Subcutaneous abdominal adipose tissue (tissue), 5 donors: ENCODE measurements at regions not wholly inside any gene's neighbourhood (a gene's known extent, or its start where the extent isn't known, plus 50 kb on each side); places are given as distances from the start of the nearest gene placed in this dataset.

ENCODE experiments used
- H3K27ac ChIP-seq: one replicate; pipeline ENCODE4 v1.7.0; 2013; ENCODE audit warnings: low read depth, mild to moderate bottlenecking, inconsistent platforms, low read length, moderate library complexity
- H3K27me3 ChIP-seq, 5 donors: one replicate each; pipeline ENCODE4 v1.7.0; 2013; ENCODE audit warnings: low read length in 5 of 5, inconsistent platforms in 1 of 5; ENCODE audit not compliant: control insufficient read depth in 5 of 5, insufficient read depth in 4 of 5
- H3K36me3 ChIP-seq, 5 donors: one replicate each; pipeline ENCODE4 v1.7.0; 2013; ENCODE audit warnings: low read length in 5 of 5; ENCODE audit not compliant: control insufficient read depth in 5 of 5, insufficient read depth in 5 of 5
- H3K4me1 ChIP-seq, 5 donors: one replicate each; pipeline ENCODE4 v1.7.0; 2013; ENCODE audit warnings: low read length in 5 of 5, mild to moderate bottlenecking in 3 of 5, moderate library complexity in 1 of 5; ENCODE audit not compliant: control insufficient read depth in 5 of 5, insufficient read depth in 5 of 5
- H3K4me3 ChIP-seq, 5 donors: one replicate each; pipeline ENCODE4 v1.7.0; 2013; ENCODE audit warnings: low read length in 5 of 5, low read depth in 1 of 5
- H3K9ac ChIP-seq, 5 donors: one replicate each; pipeline ENCODE4 v1.7.0; 2013; ENCODE audit warnings: low read length in 5 of 5, mild to moderate bottlenecking in 4 of 5, moderate library complexity in 3 of 5
- H3K9me3 ChIP-seq, 5 donors: one replicate each; pipeline ENCODE4 v1.7.0; 2013; ENCODE audit warnings: low read length in 5 of 5; ENCODE audit not compliant: control insufficient read depth in 5 of 5
- donor health status: healthy.
- donor health status: healthy.
- donor health status: healthy.
- donor health status: healthy.
- donor health status: healthy.

- H3K27ac ChIP-seq, result no peak overlapping the region
Observed at GRCh38 chr1:235004276-235004675, 124.4 kb downstream of the TOMM20 start.

GRCh38 chr1:235002706-235003300, 125.8 kb downstream of the TOMM20 start:
- H3K36me3 ChIP-seq, result no peaks in the 10 kb centered on the region
- H3K27me3 ChIP-seq, result no peaks in the 10 kb centered on the region
- H3K4me3 ChIP-seq, result no peak overlapping the region

More at GRCh38 chr1:235004276-235004675, 124.4 kb downstream of the TOMM20 start:
- no peaks in the 10 kb centered on the region for H3K36me3 ChIP-seq
- H3K27me3 ChIP-seq, result no peaks in the 10 kb centered on the region
- no peak overlapping the region for H3K9ac ChIP-seq
- peaks cover 0 to 6% (median 0%) of the 10 kb centered on the region in 5 donors for H3K4me1 ChIP-seq
- peaks cover 0 to 6% (median 4%) of the 10 kb centered on the region in 5 donors for H3K9me3 ChIP-seq
- H3K4me3 ChIP-seq, result no peak overlapping the region

DNA sequence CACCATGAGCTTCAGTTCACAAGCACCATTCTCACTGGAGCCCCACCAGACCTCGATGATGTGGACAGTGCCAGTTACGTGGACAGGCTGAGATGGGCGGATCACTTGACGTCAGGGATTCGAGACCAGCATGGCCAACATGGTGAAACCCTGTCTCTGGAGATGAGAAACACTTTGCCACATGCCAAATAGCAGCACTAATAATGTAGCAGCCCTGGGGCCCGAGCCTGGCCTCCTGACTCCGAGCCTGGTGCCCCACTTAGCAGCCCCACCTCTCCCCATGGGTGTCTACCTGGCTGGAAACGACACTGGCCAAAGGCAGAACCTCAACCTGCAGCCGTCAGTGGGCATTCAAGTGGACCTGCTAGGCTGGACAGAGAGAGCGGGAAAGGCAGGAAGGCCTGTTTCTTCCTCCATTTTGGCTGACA, 129.1 kb downstream of the TOMM20 start:
- H3K36me3 ChIP-seq, result no peaks in the 10 kb centered on the region
- H3K27ac ChIP-seq, result no peak overlapping the region
- no peaks in the 10 kb centered on the region for H3K9me3 ChIP-seq
- H3K27me3 ChIP-seq, result no peaks in the 10 kb centered on the region
- H3K4me3 ChIP-seq, result no peak overlapping the region
- H3K4me1 ChIP-seq, result peaks cover 8 to 26% (median 24%) of the 10 kb centered on the region in 5 donors
- H3K9ac ChIP-seq, result no peak overlapping the region

More at GRCh38 chr1:235002706-235003300, 125.8 kb downstream of the TOMM20 start:
- Histone ChIP-seq H3K27ac (no peak overlapping the region), H3K9me3 (peaks cover 0 to 4% (median 2%) of the 10 kb centered on the region in 5 donors), H3K9ac (no peak overlapping the region), H3K4me1 (peaks cover 4 to 15% (median 9%) of the 10 kb centered on the region in 5 donors)

GRCh38 chr1:234997896-234998741, 130.5 kb downstream of the TOMM20 start:
- H3K36me3 ChIP-seq, result no peaks in the 10 kb centered on the region
- H3K9ac ChIP-seq, result peak overlapping the region in 3 of 5 donors; percentile 1 to 53 (median 32)
- H3K27ac ChIP-seq, result peak overlapping the region; percentile 88
- peak overlapping the region in 1 of 5 donors; percentile 27 for H3K4me3 ChIP-seq
- H3K9me3 ChIP-seq, result no peaks in the 10 kb centered on the region
- no peaks in the 10 kb centered on the region for H3K27me3 ChIP-seq
- H3K4me1 ChIP-seq, result peaks cover 8 to 26% (median 24%) of the 10 kb centered on the region in 5 donors

DNA sequence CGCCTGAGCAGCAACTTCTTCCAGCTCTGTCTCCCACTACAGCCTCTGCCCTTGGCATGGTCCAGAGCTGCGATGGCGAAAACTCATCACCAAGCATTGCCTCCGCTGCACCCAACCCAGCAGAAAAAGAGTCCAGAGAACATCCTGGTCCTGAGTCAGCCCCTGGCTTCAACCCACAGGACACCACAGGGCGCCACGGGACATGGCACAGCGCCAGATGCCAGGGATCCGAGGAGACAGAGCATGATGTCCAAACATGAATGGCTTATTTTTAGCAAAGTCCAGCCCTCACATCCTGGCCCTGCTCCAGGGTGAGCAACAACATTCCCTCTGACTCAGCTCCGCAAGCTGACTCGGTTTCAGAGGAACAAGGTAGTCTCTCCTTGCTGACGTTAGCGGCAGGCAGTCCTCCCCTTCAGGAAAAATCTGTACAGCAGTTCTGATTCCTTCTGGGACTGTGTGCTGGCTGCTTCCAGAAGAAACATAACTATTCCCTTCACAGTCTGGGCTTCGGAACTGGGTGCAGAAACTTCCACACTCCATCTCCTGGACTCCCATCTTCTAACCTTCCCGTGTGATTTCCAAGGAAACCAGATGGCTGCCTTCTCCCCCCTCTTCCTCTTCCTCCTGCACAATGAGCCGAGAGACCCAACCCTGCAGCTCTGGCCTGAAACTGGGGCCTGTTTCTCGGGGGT, 131.3 kb downstream of the TOMM20 start:
- H3K36me3 ChIP-seq, result no peaks in the 10 kb centered on the region
- H3K27me3 ChIP-seq, result no peaks in the 10 kb centered on the region
- H3K9ac ChIP-seq, result peak overlapping the region in 3 of 5 donors; percentile 1 to 53 (median 32)
- H3K27ac ChIP-seq, result peak overlapping the region; percentile 88
- no peaks in the 10 kb centered on the region for H3K9me3 ChIP-seq
- H3K4me3 ChIP-seq, result peak overlapping the region in 1 of 5 donors; percentile 27
- H3K4me1 ChIP-seq, result peaks cover 8 to 26% (median 24%) of the 10 kb centered on the region in 5 donors

GRCh38 chr1:234996245-234996757, 132.3 kb downstream of the TOMM20 start:
- Histone ChIP-seq H3K4me1 (peaks cover 8 to 26% (median 24%) of the 10 kb centered on the region in 5 donors), H3K4me3 (no peak overlapping the region), H3K9me3 (no peaks in the 10 kb centered on the region), H3K27me3 (no peaks in the 10 kb centered on the region), H3K36me3 (no peaks in the 10 kb centered on the region), H3K9ac (no peak overlapping the region), H3K27ac (peak overlapping the region; percentile 88)

DNA sequence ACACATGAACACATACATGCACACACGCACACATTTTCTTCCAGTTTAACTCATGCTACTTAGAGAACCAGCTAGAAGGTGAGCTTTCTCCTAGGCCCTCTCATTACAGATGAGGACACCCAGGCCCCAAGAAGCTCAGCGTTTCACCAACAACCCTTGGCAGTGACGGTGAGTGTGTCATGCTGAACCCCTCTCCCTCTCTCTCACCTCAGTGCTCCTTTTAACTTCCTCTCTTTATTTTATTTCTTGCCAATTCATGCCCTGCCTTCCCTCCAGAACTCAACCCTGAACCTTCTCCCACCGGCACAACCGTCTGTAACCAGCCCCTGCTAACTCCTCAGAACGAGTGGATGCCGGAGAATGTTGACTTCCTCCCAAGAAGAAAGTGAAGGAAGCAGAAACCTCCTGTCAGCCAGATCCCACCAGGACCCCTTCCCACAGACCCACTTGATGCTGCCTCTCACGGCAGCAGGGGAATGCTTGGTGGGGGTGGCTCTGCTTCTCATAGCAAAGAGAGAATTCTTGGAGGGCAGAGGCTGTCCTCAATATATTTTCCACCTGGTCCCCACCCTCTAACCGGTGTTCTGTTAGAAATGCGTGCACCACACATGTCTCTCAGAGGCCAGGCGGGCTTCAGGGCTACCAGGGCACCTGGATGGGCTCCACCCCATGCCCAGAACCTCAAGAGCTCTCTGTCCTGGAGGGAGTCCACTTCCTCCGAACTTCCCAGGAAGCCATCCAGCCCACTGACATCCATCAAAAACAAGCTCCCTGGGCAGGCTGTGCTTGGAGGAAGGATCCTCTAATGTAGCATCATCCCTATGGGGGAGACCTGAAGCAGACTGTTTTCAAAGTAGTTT, 134.0 kb downstream of the TOMM20 start:
- Histone ChIP-seq H3K36me3 (no peaks in the 10 kb centered on the region), H3K4me1 (peaks cover 8 to 26% (median 24%) of the 10 kb centered on the region in 5 donors), H3K4me3 (no peak overlapping the region), H3K9me3 (no peaks in the 10 kb centered on the region), H3K9ac (no peak overlapping the region), H3K27me3 (no peaks in the 10 kb centered on the region), H3K27ac (no peak overlapping the region)

DNA sequence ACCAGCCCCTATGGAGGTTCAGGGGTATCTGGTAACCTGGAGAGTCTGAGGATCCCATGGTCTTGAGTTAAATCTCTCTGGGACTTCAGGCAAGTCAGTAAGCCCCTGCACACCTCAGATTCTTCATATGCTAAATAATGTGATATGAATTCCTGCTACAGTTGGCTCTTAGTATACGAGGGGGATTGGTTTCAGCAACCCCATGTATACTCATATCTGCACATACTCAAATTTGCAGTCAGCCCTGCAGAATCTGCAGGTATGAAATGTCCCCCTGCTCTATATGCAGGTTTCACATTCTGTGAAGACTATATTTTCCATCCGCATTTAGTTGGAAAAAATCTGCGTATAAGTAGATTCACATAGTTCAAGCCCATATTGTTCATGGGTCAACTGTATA, 136.6 kb downstream of the TOMM20 start:
- H3K9me3 ChIP-seq, result no peaks in the 10 kb centered on the region
- no peak overlapping the region for H3K9ac ChIP-seq
- peaks cover 5 to 21% (median 19%) of the 10 kb centered on the region in 5 donors for H3K4me1 ChIP-seq

More for the DNA sequence above, 136.6 kb downstream of the TOMM20 start:
- Histone ChIP-seq H3K4me3 (no peak overlapping the region), H3K27ac (no peak overlapping the region), H3K27me3 (no peaks in the 10 kb centered on the region), H3K36me3 (no peaks in the 10 kb centered on the region)
